Activated CD8-positive, alpha-beta T cell treated with anti-CD3 and anti-CD28 coated beads for 36 hours (primary cell): ENCODE measurements at regions not wholly inside any gene's neighbourhood (a gene's known extent, or its start where the extent isn't known, plus 50 kb on each side); places are given as distances from the start of the nearest gene placed in this dataset.

Experiments used
- ATAC-seq: fragments of 200-7000 bp; cut with Tn5 transposase; one replicate; pipeline ENCODE4 v1.10.0; 2021; ENCODE audit warnings: mild to moderate bottlenecking, moderate library complexity
- CTCF ChIA-PET: fragments of 350-600 bp; sonication (Branson Sonifier 250); formaldehyde crosslinking; loops from one replicate; lab custom pipeline; 2021; ENCODE audit warnings: antibody characterized with exemption; lab: Charles Lee
- POLR2A ChIA-PET: fragments of 350-600 bp; sonication (Branson Sonifier 250); formaldehyde crosslinking; loops from one replicate; lab custom pipeline; 2021; ENCODE audit warnings: antibody characterized with exemption; lab: Charles Lee
- DNase-seq: peaks from one replicate; pipeline ENCODE4 v3.0.0-alpha.2; 2020
- H3K27ac Mint-ChIP-seq: one replicate; pipeline ENCODE4 v1.8.0; 2021; ENCODE audit warnings: mild to moderate bottlenecking, mixed read lengths
- H3K27me3 Mint-ChIP-seq: one replicate; pipeline ENCODE4 v1.8.0; 2021; ENCODE audit warnings: mixed read lengths
- H3K36me3 Mint-ChIP-seq: one replicate; pipeline ENCODE4 v1.8.0; 2021; ENCODE audit warnings: low read depth, mixed read lengths
- H3K4me1 Mint-ChIP-seq: one replicate; pipeline ENCODE4 v1.8.0; 2021; ENCODE audit warnings: low read depth, mixed read lengths
- H3K4me3 Mint-ChIP-seq: one replicate; pipeline ENCODE4 v1.8.0; 2021; ENCODE audit warnings: mild to moderate bottlenecking, moderate library complexity, mixed read lengths
- H3K9me3 Mint-ChIP-seq: one replicate; pipeline ENCODE4 v1.8.0; 2021; ENCODE audit warnings: mixed read lengths
- CTCF ChIP-seq: fragments of 200-600 bp; IDR thresholded peaks from one replicate; pipeline ENCODE4 v1.8.0; 2022; ENCODE audit warnings: antibody characterized with exemption, mild to moderate bottlenecking
- intact Hi-C: fragments of 100-400 bp; cut with micrococcal nuclease; formaldehyde crosslinking; loops from one replicate; pipeline ENCODE4 v1.10.0; 2022

DNA sequence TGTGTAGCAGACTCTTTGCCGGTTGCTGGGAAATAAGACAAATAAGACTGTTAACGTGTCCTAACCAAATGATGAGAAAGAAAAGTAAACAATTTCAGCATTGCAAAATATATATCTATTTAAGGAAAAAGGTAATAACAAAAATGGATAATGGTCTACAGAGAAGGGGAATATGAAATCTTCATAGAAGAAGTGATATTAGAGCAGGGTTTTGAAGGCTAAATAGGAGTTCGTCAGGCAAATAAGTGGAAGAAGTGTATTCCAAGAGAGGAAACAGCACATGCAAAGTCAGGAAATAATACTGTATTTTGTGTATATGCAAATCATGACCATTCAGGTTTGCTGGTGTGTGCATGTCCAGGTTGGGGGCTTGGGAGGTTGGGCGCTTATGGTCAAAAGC, 55.3 kb upstream of the OSBPL3 start:
- ChIA-PET POLR2A (no interaction called here), CTCF (no interaction called here)
- peaks cover 2% of the 10 kb centered on the region for H3K9me3 Mint-ChIP-seq
- DNase-seq = no peak
- intact Hi-C loops = no loop called here
- H3K4me1 Mint-ChIP-seq = peaks cover 15% of the 10 kb centered on the region
- H3K27me3 Mint-ChIP-seq = no peaks in the 10 kb centered on the region
- no peak overlapping the region for H3K4me3 Mint-ChIP-seq
- H3K27ac Mint-ChIP-seq = no peak overlapping the region
- TF ChIP-seq CTCF = no peak
- no peak for ATAC-seq
- H3K36me3 Mint-ChIP-seq = no peaks in the 10 kb centered on the region

- ChIA-PET POLR2A (no interaction called here), CTCF (no interaction called here)
- no peak for DNase-seq
- H3K9me3 Mint-ChIP-seq = peaks cover 2% of the 10 kb centered on the region
- no peaks in the 10 kb centered on the region for H3K27me3 Mint-ChIP-seq
- intact Hi-C loops = no loop called here
- H3K4me3 Mint-ChIP-seq = no peak overlapping the region
- no peak for TF ChIP-seq CTCF
- ATAC-seq = no peak
- peaks cover 22% of the 10 kb centered on the region for H3K4me1 Mint-ChIP-seq
- H3K36me3 Mint-ChIP-seq = no peaks in the 10 kb centered on the region
- no peak overlapping the region for H3K27ac Mint-ChIP-seq
Observed at GRCh38 chr7:25034136-25034535, 54.2 kb upstream of the OSBPL3 start.

DNA sequence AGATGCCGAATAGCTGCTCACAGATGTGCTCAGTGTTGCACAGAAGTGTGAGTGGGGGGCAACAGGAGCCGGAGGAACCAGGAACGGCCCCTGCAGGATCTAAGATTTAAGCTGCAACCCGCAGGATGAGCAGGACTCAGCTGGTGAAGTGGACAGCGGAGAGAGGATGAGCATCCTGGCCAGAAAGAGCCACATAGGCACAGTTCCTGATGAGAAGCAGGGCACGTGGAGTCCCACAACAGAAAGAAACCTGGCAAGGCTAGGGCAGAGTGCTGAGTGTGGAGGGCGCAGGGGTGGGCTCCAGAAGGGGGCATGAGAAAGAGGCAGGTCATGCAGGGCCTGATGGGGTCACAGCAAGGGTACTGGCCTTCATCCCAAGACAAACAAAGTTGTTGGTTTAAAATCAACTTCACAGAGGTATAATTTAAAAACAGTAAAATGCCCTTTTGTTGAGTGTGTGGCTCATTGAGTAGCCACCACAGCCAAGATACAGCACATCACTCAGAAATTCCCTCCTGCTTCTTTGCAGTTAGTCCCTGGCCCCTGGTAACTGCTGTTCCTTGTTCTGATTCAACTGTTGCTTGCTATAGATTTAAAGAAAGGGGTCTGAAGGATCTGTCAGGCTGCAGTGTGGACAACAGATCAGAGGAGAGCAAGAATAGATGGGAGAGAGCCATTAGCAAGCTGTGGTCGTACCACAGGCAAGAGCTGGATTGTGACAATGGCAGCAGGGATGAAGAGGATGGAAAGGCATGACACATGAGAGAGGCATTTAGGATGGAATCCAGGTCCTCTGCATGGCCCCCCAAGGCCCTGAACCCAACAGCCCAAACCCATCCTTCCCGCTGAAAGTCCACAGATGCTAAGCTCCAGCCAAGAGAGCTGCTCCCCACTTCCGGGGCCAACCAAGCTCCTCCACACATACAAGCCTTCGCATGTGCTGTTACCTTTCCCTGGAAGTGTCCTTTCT, 53.1 kb upstream of the OSBPL3 start:
- Mint-ChIP-seq H3K4me3 (no peak overlapping the region), H3K27me3 (no peaks in the 10 kb centered on the region), H3K36me3 (no peaks in the 10 kb centered on the region), H3K4me1 (peaks cover 33% of the 10 kb centered on the region), H3K27ac (no peak overlapping the region), H3K9me3 (peaks cover 2% of the 10 kb centered on the region)
- no peak for ATAC-seq
- no peak for TF ChIP-seq CTCF
- intact Hi-C loops = no loop called here
- ChIA-PET POLR2A (no interaction called here), CTCF (interaction anchor here (1.2 kb wide), 2 partner anchors 16 kb away, joined by 3 read pairs; no protein-coding TSS in a partner anchor)
- no peak for DNase-seq

- CTCF ChIA-PET = interaction anchor here (0.6 kb wide), 1 partner anchor 211 kb away, joined by 3 read pairs; no protein-coding TSS in a partner anchor
- ATAC-seq (no peak), DNase-seq (peak; percentile 7)
- Mint-ChIP-seq H3K36me3 (no peaks in the 10 kb centered on the region), H3K9me3 (peaks cover 3% of the 10 kb centered on the region), H3K27me3 (no peaks in the 10 kb centered on the region), H3K4me1 (peaks cover 42% of the 10 kb centered on the region), H3K4me3 (no peak overlapping the region), H3K27ac (no peak overlapping the region)
- intact Hi-C loops = no loop called here
- no peak for TF ChIP-seq CTCF
- POLR2A ChIA-PET = no interaction called here
Observed at GRCh38 chr7:25031432-25031831, 51.5 kb upstream of the OSBPL3 start.

DNA sequence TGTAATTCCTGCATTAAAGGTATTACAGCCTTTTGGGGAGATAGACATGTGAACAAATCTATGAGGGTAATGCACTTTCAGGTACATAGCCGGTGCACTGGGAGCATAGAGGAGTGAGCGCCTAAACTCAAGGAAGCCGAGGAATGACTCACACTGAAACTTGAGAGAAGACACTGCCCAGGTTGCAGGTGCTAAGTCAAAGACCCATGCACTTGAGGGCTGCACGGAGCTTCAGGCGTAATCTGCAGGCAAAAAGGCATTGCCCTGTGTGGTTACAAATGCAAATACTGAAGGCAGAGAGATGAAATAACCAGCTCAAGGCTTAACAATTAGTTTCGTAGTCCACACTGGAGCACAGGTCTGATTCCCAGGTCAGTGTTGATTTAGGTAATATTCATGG, 51.0 kb upstream of the OSBPL3 start:
- intact Hi-C loops = no loop called here
- DNase-seq (no peak), ATAC-seq (no peak)
- Mint-ChIP-seq H3K4me3 (no peak overlapping the region), H3K4me1 (peaks cover 42% of the 10 kb centered on the region), H3K27me3 (no peaks in the 10 kb centered on the region), H3K36me3 (no peaks in the 10 kb centered on the region), H3K27ac (no peak overlapping the region), H3K9me3 (peaks cover 3% of the 10 kb centered on the region)
- TF ChIP-seq CTCF = no peak
- POLR2A ChIA-PET = interaction anchor here (1.1 kb wide), 1 partner anchor 29 kb away, joined by 3 read pairs; no protein-coding TSS in a partner anchor
- CTCF ChIA-PET = interaction anchor here (1.2 kb wide), 1 partner anchor 18 kb away, joined by 3 read pairs; no protein-coding TSS in a partner anchor
